ENCODE measurements at regions not wholly inside any gene's neighbourhood (a gene's known extent, or its start where the extent isn't known, plus 50 kb on each side); places are given as distances from the start of the nearest gene placed in this dataset.

GRCh38 chr13:105016266-105016665 is 1519.2 kb downstream of the EFNB2 start:
- TF ChIP-seq CTCF (IDR thresholded peaks at IDR 0.05; ENCODE audit: low read depth, low read length, missing control alignments): no peak
- DNase-seq: no peak
- no peak overlapping the region for H3K4me3 ChIP-seq (ENCODE audit: low read depth, low read length)
- H3K36me3 ChIP-seq (replicated peaks): no peaks in the 10 kb centered on the region
- in situ Hi-C loops (cut with HindIII; ENCODE audit: low pct_ligation_motif_present, low sequenced_read_pairs): no loop called here
- no peak overlapping the region for H3K27ac ChIP-seq
- no peaks in the 10 kb centered on the region for H3K27me3 ChIP-seq (replicated peaks)

GRCh38 chr13:105008604-105009003 is 1526.9 kb downstream of the EFNB2 start:
- Histone ChIP-seq H3K27ac (peak overlapping the region; percentile 50), H3K4me3 (ENCODE audit: low read depth, low read length) (no peak overlapping the region), H3K27me3 (replicated peaks) (no peaks in the 10 kb centered on the region), H3K36me3 (replicated peaks) (no peaks in the 10 kb centered on the region)
- peak; percentile 72 for DNase-seq
- no peak for TF ChIP-seq CTCF (IDR thresholded peaks at IDR 0.05; ENCODE audit: low read depth, low read length, missing control alignments)
- in situ Hi-C loops (cut with HindIII; ENCODE audit: low pct_ligation_motif_present, low sequenced_read_pairs): no loop called here

GRCh38 chr13:105007166-105007808 is 1528.2 kb downstream of the EFNB2 start:
- H3K4me3 ChIP-seq (ENCODE audit: low read depth, low read length): no peak overlapping the region
- DNase-seq: no peak
- no peak overlapping the region for H3K27ac ChIP-seq
- H3K27me3 ChIP-seq (replicated peaks): no peaks in the 10 kb centered on the region
- in situ Hi-C loops (cut with HindIII; ENCODE audit: low pct_ligation_motif_present, low sequenced_read_pairs): no loop called here
- no peaks in the 10 kb centered on the region for H3K36me3 ChIP-seq (replicated peaks)
- TF ChIP-seq CTCF (IDR thresholded peaks at IDR 0.05; ENCODE audit: low read depth, low read length, missing control alignments): no peak

- DNase-seq: no peak
- Histone ChIP-seq H3K4me3 (ENCODE audit: low read depth, low read length) (no peak overlapping the region), H3K36me3 (replicated peaks) (no peaks in the 10 kb centered on the region), H3K27ac (no peak overlapping the region), H3K27me3 (replicated peaks) (no peaks in the 10 kb centered on the region)
- no peak for TF ChIP-seq CTCF (IDR thresholded peaks at IDR 0.05; ENCODE audit: low read depth, low read length, missing control alignments)
- in situ Hi-C loops (cut with HindIII; ENCODE audit: low pct_ligation_motif_present, low sequenced_read_pairs): no loop called here
These were observed 1539.4 kb downstream of the EFNB2 start for GRCh38 chr13:104996022-104996421.

- TF ChIP-seq CTCF (IDR thresholded peaks at IDR 0.05; ENCODE audit: low read depth, low read length, missing control alignments): no peak
- no peaks in the 10 kb centered on the region for H3K27me3 ChIP-seq (replicated peaks)
- no peaks in the 10 kb centered on the region for H3K36me3 ChIP-seq (replicated peaks)
- in situ Hi-C loops (cut with HindIII; ENCODE audit: low pct_ligation_motif_present, low sequenced_read_pairs): no loop called here
- no peak for DNase-seq
- no peak overlapping the region for H3K27ac ChIP-seq
- no peak overlapping the region for H3K4me3 ChIP-seq (ENCODE audit: low read depth, low read length)
These were observed 1541.8 kb downstream of the EFNB2 start for GRCh38 chr13:104993708-104994107.

GRCh38 chr13:104987621-104988020 is 1547.8 kb downstream of the EFNB2 start:
- DNase-seq: no peak
- in situ Hi-C loops (cut with HindIII; ENCODE audit: low pct_ligation_motif_present, low sequenced_read_pairs): no loop called here
- no peak overlapping the region for H3K4me3 ChIP-seq (ENCODE audit: low read depth, low read length)
- no peak for TF ChIP-seq CTCF (IDR thresholded peaks at IDR 0.05; ENCODE audit: low read depth, low read length, missing control alignments)
- H3K27me3 ChIP-seq (replicated peaks): no peaks in the 10 kb centered on the region
- no peak overlapping the region for H3K27ac ChIP-seq
- H3K36me3 ChIP-seq (replicated peaks): no peaks in the 10 kb centered on the region

Measured in brain microvascular endothelial cell (primary cell).